PFSK-1 (cell line): ENCODE measurements at regions not wholly inside any gene's neighbourhood (a gene's known extent, or its start where the extent isn't known, plus 50 kb on each side); places are given as distances from the start of the nearest gene placed in this dataset.

Source experiments
- FOXP2 ChIP-seq: optimal IDR thresholded peaks from 2 replicates; pipeline ENCODE3; 2011; ENCODE audit warnings: borderline replicate concordance, control low read depth, inconsistent platforms; ENCODE audit not compliant: insufficient read depth; ENCODE audit errors: extremely low read length, extremely low read depth
- POLR2AphosphoS5 ChIP-seq: IDR thresholded peaks from 2 replicates; pipeline ENCODE4 v1.6.1; 2012; ENCODE audit warnings: low read depth, mild to moderate bottlenecking, control low read depth, low read length, moderate library complexity
- SIN3A ChIP-seq: IDR thresholded peaks from 2 replicates; pipeline ENCODE4 v1.6.1; 2012; ENCODE audit warnings: mild to moderate bottlenecking, low read length, moderate library complexity, borderline replicate concordance; ENCODE audit not compliant: insufficient read depth
- TAF1 ChIP-seq: IDR thresholded peaks from 2 replicates; pipeline ENCODE4 v1.6.1; 2012; ENCODE audit warnings: low read length, control low read depth, borderline replicate concordance; ENCODE audit not compliant: insufficient read depth
- TF ChIP-seq, protein P1 (sequence below), 2 experiments: IDR thresholded peaks; 2 replicates each; pipeline versions ENCODE4 v1.6.1 to v1.8.0; 2011 to 2012; ENCODE audit warnings: low read depth in 2 of 2, low read length in 2 of 2, control low read depth in 1 of 2, inconsistent platforms in 1 of 2, mild to moderate bottlenecking in 1 of 2, moderate library complexity in 1 of 2; ENCODE audit not compliant: insufficient read depth in 1 of 2

DNA sequence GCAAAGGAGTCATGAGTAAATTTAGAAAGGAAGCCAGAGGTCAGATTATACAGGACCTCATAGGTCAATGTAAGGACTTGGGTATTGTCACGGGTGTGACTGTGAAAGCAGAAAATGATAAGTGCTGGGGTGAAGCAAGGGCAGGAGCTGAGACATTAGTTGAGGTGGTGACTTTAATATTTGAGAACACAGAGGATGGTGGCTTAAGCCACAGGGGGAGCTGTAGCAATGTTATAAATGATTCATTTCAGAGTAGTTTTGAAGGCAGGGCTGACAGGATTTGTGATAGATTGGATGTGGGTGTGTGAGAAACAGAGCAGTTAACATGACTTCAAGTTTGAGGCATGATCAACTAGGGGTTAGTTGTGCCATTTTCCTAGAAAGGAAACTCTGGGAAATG is 659.9 kb downstream of the EPM2A start:
- TF ChIP-seq SIN3A (no peak), POLR2AphosphoS5 (no peak)
- TF ChIP-seq, protein P1, sequence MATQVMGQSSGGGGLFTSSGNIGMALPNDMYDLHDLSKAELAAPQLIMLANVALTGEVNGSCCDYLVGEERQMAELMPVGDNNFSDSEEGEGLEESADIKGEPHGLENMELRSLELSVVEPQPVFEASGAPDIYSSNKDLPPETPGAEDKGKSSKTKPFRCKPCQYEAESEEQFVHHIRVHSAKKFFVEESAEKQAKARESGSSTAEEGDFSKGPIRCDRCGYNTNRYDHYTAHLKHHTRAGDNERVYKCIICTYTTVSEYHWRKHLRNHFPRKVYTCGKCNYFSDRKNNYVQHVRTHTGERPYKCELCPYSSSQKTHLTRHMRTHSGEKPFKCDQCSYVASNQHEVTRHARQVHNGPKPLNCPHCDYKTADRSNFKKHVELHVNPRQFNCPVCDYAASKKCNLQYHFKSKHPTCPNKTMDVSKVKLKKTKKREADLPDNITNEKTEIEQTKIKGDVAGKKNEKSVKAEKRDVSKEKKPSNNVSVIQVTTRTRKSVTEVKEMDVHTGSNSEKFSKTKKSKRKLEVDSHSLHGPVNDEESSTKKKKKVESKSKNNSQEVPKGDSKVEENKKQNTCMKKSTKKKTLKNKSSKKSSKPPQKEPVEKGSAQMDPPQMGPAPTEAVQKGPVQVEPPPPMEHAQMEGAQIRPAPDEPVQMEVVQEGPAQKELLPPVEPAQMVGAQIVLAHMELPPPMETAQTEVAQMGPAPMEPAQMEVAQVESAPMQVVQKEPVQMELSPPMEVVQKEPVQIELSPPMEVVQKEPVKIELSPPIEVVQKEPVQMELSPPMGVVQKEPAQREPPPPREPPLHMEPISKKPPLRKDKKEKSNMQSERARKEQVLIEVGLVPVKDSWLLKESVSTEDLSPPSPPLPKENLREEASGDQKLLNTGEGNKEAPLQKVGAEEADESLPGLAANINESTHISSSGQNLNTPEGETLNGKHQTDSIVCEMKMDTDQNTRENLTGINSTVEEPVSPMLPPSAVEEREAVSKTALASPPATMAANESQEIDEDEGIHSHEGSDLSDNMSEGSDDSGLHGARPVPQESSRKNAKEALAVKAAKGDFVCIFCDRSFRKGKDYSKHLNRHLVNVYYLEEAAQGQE (IDR thresholded peaks at IDR 0.05; ENCODE audit: insufficient read depth in 1 of 2, low read depth in 2 of 2, low read length in 2 of 2): no peak

DNA sequence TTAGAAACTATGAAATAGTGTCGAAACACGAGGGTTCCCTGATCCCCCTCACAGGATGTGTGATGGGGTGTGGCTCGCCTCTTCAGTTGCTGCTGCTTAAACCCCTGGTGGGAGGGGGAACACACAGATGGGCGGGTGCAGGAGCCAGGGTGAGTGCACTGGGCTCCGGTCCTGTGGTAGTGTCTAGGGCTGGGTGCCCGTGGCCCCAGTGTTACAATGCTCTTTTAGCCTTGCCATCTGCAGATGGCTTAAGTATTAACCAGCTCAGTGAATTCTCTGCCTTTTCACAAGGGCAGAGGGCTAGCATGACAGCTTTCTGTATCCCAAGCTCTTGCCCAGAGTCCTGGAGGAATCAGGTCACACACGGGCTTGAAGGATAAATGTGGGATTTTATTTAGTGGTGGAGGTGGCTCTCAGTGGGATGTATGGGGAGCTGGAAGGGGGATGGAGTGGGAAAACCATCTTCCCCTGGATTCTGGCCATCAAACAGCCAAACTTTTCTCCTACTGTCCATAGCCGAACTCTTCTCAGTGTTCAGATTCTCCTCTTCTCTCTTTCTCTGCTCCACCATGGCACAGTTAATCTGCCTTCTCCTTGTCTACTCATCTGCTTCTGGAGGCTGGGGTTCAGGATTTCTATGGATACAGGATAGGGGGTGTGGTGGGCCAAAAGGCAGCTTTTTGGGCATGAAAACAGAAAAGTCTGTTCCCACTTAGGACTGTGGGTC is 659.0 kb downstream of the EPM2A start:
- TF ChIP-seq SIN3A: no peak
- TF ChIP-seq TAF1: no peak
- TF ChIP-seq, protein P1 (IDR thresholded peaks at IDR 0.05; ENCODE audit: insufficient read depth in 1 of 2, low read depth in 2 of 2, low read length in 2 of 2): no peak
- TF ChIP-seq FOXP2: no peak
- TF ChIP-seq POLR2AphosphoS5: no peak

DNA sequence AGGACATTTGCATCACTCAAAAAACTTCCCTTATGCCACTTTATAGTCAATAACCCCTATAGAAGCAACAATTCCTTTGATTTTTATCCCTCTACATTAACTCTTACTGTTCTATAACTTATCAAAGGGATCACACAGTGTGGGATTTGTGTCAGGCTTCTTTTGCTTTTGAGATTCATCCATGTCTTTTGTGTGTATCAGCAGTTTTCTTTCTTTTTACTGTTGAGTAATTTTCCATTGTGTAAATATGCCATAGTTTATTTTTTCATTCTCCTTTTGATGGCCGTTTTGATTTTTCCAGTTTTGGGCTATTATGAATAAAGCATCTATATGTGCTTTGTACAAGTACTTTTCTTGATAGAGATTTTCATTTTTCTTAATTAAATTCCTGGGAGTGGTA is 657.9 kb downstream of the EPM2A start:
- TF ChIP-seq FOXP2: no peak
- TF ChIP-seq SIN3A: no peak
- no peak for TF ChIP-seq TAF1
- TF ChIP-seq POLR2AphosphoS5: no peak
- TF ChIP-seq, protein P1 (IDR thresholded peaks at IDR 0.05; ENCODE audit: insufficient read depth in 1 of 2, low read depth in 2 of 2, low read length in 2 of 2): no peak

DNA sequence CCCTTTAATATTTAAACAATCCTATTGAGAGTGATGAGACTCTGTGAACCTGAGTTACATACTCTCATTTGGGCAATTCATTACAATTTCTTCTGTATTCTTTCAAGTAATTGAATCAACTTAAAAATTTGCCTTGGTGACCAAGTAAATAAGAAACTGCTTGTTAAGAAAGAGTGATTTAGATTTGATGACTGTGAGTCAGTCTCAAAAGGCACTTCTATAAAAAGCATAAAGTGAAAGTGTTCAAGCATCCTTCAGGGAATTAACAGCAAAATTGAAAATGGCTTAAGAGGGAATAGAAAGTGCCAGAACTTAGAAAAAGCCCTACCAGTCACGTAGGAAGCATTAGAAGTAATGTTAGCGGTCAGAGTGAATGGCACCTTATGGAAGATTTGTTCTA is 654.7 kb downstream of the EPM2A start:
- TF ChIP-seq, protein P1 (IDR thresholded peaks at IDR 0.05; ENCODE audit: insufficient read depth in 1 of 2, low read depth in 2 of 2, low read length in 2 of 2): no peak
- TF ChIP-seq FOXP2: no peak
- no peak for TF ChIP-seq TAF1
- no peak for TF ChIP-seq SIN3A

DNA sequence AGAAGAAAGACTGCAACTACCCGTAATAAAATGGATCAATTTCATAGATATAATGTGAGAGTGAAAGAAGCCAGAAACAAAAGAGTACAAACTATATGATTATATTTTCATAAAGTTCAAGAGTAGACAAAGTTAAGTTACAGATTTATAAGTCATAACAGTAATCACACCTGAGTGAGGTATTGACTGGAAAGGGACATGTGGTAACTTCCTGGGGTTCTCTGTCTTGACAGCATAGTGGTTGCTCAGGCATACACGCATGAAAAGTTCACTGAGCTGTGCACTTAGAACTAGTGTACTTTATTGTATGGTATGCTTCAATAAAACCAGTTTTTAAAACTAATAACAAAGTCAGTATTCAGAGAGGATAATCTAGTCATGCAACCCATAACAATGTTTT is 653.6 kb downstream of the EPM2A start:
- TF ChIP-seq SIN3A (no peak), FOXP2 (no peak), POLR2AphosphoS5 (no peak), TAF1 (no peak)
- TF ChIP-seq, protein P1 (IDR thresholded peaks at IDR 0.05; ENCODE audit: insufficient read depth in 1 of 2, low read depth in 2 of 2, low read length in 2 of 2): no peak
